Heart right ventricle (tissue), 16 donors: ENCODE measurements at regions not wholly inside any gene's neighbourhood (a gene's known extent, or its start where the extent isn't known, plus 50 kb on each side); places are given as distances from the start of the nearest gene placed in this dataset.

Experiments
- ATAC-seq, 8 donors: fragments of 200-7000 bp; cut with Tn5 transposase; one replicate each; pipeline ENCODE4 v1.9.1; 2020; ENCODE audit warnings: mild to moderate bottlenecking in 8 of 8, moderate library complexity in 8 of 8, moderate number of reproducible peaks in 1 of 8
- DNase-seq, 2 donors: peaks; one replicate each; pipeline ENCODE4 v3.0.0-alpha.2; 2020
- H3K27ac ChIP-seq, 10 donors: fragments of 200-600 bp; sonication (generic) in 2 of 10; one replicate each; pipeline versions ENCODE4 v1.5.0 to v1.8.0; 2020 to 2022; ENCODE audit warnings: mild to moderate bottlenecking in 3 of 10
- H3K27me3 ChIP-seq, 7 donors: fragments of 200-600 bp; one replicate each; pipeline ENCODE4 v1.8.0; 2021 to 2022; ENCODE audit warnings: mild to moderate bottlenecking in 2 of 7
- H3K36me3 ChIP-seq, 9 donors: fragments of 200-600 bp; sonication (generic) in 1 of 9; one replicate each; pipeline versions ENCODE4 v1.5.0 to v1.8.0; 2020 to 2022; ENCODE audit warnings: mild to moderate bottlenecking in 2 of 9
- H3K4me1 ChIP-seq, 9 donors: fragments of 200-600 bp; sonication (generic) in 1 of 9; one replicate each; pipeline versions ENCODE4 v1.5.0 to v1.8.0; 2020 to 2022; ENCODE audit warnings: mild to moderate bottlenecking in 4 of 9
- H3K4me3 ChIP-seq, 10 donors: fragments of 200-600 bp; sonication (generic) in 2 of 10; one replicate each; pipeline versions ENCODE4 v1.5.0 to v1.8.0; 2020 to 2022; ENCODE audit warnings: mild to moderate bottlenecking in 7 of 10, moderate library complexity in 2 of 10
- H3K9me3 ChIP-seq, 11 donors: fragments of 200-600 bp in 10 of 11; sonication (generic) in 2 of 11; one replicate each; pipeline versions ENCODE4 v1.5.0 to v1.8.0; 2013 to 2022; ENCODE audit warnings: mild to moderate bottlenecking in 2 of 11, control low read depth in 1 of 11, moderate library complexity in 1 of 11
- CTCF ChIP-seq, 9 donors: fragments of 200-600 bp; sonication (generic) in 2 of 9; IDR thresholded peaks; one replicate each; pipeline versions ENCODE4 v1.5.0 to v1.8.0; 2021 to 2022; ENCODE audit warnings: antibody characterized with exemption in 9 of 9, mild to moderate bottlenecking in 5 of 9, moderate library complexity in 1 of 9
- WGBS, 2 donors: extraction: QIAGEN DNeasy Blood & Tissue Kit; methylation state at CpG; one replicate each; pipeline ENCODE4 v1.1.7; 2013; ENCODE audit warnings: inconsistent platforms in 1 of 2; 5-methylcytosine and 5-hydroxymethylcytosine counted together
- intact Hi-C, 10 donors: fragments of 100-400 bp; cut with DNase I; formaldehyde crosslinking; loops; one replicate each; pipeline versions ENCODE4 v1.11.1 to v1.14.2; 2022
- donor health status: Arrhythmogenic right ventricular cardiomyopathy.
- donor health status: ischemic (EF 13 %, LVEDD 7.1; RV severe dilation, severe dysfunction).
- donor health status: healthy with polysubstance abuse.
- donor health status: DM: no; HTN: yes; CAD: no.
- donor health status: DM: no; HTN: no; CAD: no.
- donor health status: ischemic (EF 25% LVEDD 6.9; RV normal size, moderate dysfunction).
- donor health status: ischemic (EF 25% LVEDD 5.7; RV mildly dilated, moderate dysfunction).
- donor health status: healthy.
- donor health status: DM: yes; HTN: yes; CAD: no.
- donor health status: Ischemic cardiomyopathy.
- donor health status: ischemic (EF 35%, LVEDD 5.7; RV mildly dilated, moderate dysfunction).
- donor health status: nonischemic (EF 11% LVEDD 7.7; RV severe dilation, severe dysfunction).
- donor health status: DM: yes; HTN: yes; CAD: no.
- donor health status: PGD.
- donor health status: ischemic (EF 29% LVEDD 5.4; RV normal size, mild dysfunction).
- donor health status: nonischemic (EF 23%, LVEDD 6.1; RV moderate dilation, normal function).

GRCh38 chr7:20513897-20514296 is 101.6 kb upstream of the ABCB5 start:
- no peaks in the 10 kb centered on the region for H3K36me3 ChIP-seq
- no peak overlapping the region for H3K4me3 ChIP-seq
- no peak for TF ChIP-seq CTCF (IDR thresholded peaks at IDR 0.05)
- DNase-seq (no peak), ATAC-seq (no peak)
- intact Hi-C loops, result no loop called here
- H3K27ac ChIP-seq, result no peak overlapping the region
- H3K27me3 ChIP-seq, result no peaks in the 10 kb centered on the region
- H3K9me3 ChIP-seq, result peaks cover 0 to 4% (median 0%) of the 10 kb centered on the region in 11 donors
- no peaks in the 10 kb centered on the region for H3K4me1 ChIP-seq

GRCh38 chr7:20514364-20514763 is 101.1 kb upstream of the ABCB5 start:
- no peak for TF ChIP-seq CTCF (IDR thresholded peaks at IDR 0.05)
- intact Hi-C loops, result no loop called here
- ATAC-seq (no peak), DNase-seq (peak in 1 of 2 donors; percentile 13)
- Histone ChIP-seq H3K4me3 (no peak overlapping the region), H3K4me1 (no peaks in the 10 kb centered on the region), H3K36me3 (no peaks in the 10 kb centered on the region), H3K27ac (no peak overlapping the region), H3K9me3 (peaks cover 0 to 4% (median 0%) of the 10 kb centered on the region in 11 donors), H3K27me3 (no peaks in the 10 kb centered on the region)
- 14 to 18% methylated on average over 2 of the region's 2 CpGs for whole genome bisulfite sequencing, 2 donors

GRCh38 chr7:20519645-20520044 is 95.8 kb upstream of the ABCB5 start:
- Histone ChIP-seq H3K27ac (no peak overlapping the region), H3K4me3 (no peak overlapping the region), H3K27me3 (peaks cover 0 to 5% (median 0%) of the 10 kb centered on the region in 7 donors), H3K9me3 (peaks cover 0 to 18% (median 0%) of the 10 kb centered on the region in 11 donors), H3K4me1 (no peaks in the 10 kb centered on the region), H3K36me3 (no peaks in the 10 kb centered on the region)
- TF ChIP-seq CTCF (IDR thresholded peaks at IDR 0.05), result no peak
- DNase-seq (no peak), ATAC-seq (no peak)
- 51 to 65% methylated on average over 2 of the region's 2 CpGs for WGBS, 2 donors
- intact Hi-C loops, result no loop called here

- WGBS, 2 donors, result 87 to 88% methylated on average over 4 of the region's 4 CpGs
These were observed 94.9 kb upstream of the ABCB5 start for GRCh38 chr7:20520530-20520929.

More at GRCh38 chr7:20520530-20520929, 94.9 kb upstream of the ABCB5 start:
- Histone ChIP-seq H3K9me3 (peaks cover 0 to 18% (median 0%) of the 10 kb centered on the region in 11 donors), H3K36me3 (no peaks in the 10 kb centered on the region), H3K27ac (no peak overlapping the region), H3K4me1 (no peaks in the 10 kb centered on the region), H3K27me3 (peaks cover 0 to 5% (median 0%) of the 10 kb centered on the region in 7 donors), H3K4me3 (no peak overlapping the region)
- intact Hi-C loops, result no loop called here
- ATAC-seq (no peak), DNase-seq (no peak)
- TF ChIP-seq CTCF (IDR thresholded peaks at IDR 0.05), result no peak
